GM19099 (cell line): ENCODE measurements at regions not wholly inside any gene's neighbourhood (a gene's known extent, or its start where the extent isn't known, plus 50 kb on each side); places are given as distances from the start of the nearest gene placed in this dataset.

Experiments
- POLR2A ChIP-seq: IDR thresholded peaks from 3 replicates; pipeline ENCODE4 v1.6.1; 2011; ENCODE audit warnings: low read depth; ENCODE audit not compliant: insufficient read length; ENCODE audit errors: extremely low read depth

GRCh38 chr3:145972851-145973250 lies 188.1 kb downstream of the PLOD2 start:
- TF ChIP-seq POLR2A, result no peak

- TF ChIP-seq POLR2A, result no peak
Measured at GRCh38 chr3:145981056-145981455, 179.9 kb downstream of the PLOD2 start.

- TF ChIP-seq POLR2A, result no peak
Measured at GRCh38 chr3:145983101-145983500, 177.9 kb downstream of the PLOD2 start.
